ENCODE measurements at regions not wholly inside any gene's neighbourhood (a gene's known extent, or its start where the extent isn't known, plus 50 kb on each side); places are given as distances from the start of the nearest gene placed in this dataset.

GRCh38 chr1:244304656-244305055 lies 147.1 kb downstream of the ADSS2 start:
- no peak for TF ChIP-seq CTCF (IDR thresholded peaks at IDR 0.05)
- TF ChIP-seq POLR2A (IDR thresholded peaks at IDR 0.05) = no peak
